Panc1 (cell line): ENCODE measurements at regions not wholly inside any gene's neighbourhood (a gene's known extent, or its start where the extent isn't known, plus 50 kb on each side); places are given as distances from the start of the nearest gene placed in this dataset.

Source experiments
- POLR2AphosphoS5 ChIP-seq: IDR thresholded peaks from 2 replicates; pipeline ENCODE4 v1.6.1; 2012; ENCODE audit warnings: mild to moderate bottlenecking, low read depth, low read length, moderate library complexity
- SIN3A ChIP-seq: IDR thresholded peaks from 2 replicates; pipeline ENCODE4 v1.6.1; 2012; ENCODE audit warnings: low read depth, mild to moderate bottlenecking, low read length, moderate library complexity, borderline replicate concordance; ENCODE audit not compliant: insufficient read depth
- TCF7L2 ChIP-seq: IDR thresholded peaks from 2 replicates; pipeline ENCODE4 v1.6.1; 2011; ENCODE audit warnings: mild to moderate bottlenecking, low read depth, low read length, inconsistent platforms
- TF ChIP-seq, protein P1 (sequence below): fragments of 450-650 bp; IDR thresholded peaks from 2 replicates; pipeline ENCODE4 v1.5.1; 2017; ENCODE audit warnings: mild to moderate bottlenecking
- TF ChIP-seq, protein P2 (sequence below), 2 experiments: IDR thresholded peaks; 2 replicates each; pipeline ENCODE4 v1.6.1; 2011 to 2012; ENCODE audit warnings: low read depth in 2 of 2, control low read depth in 1 of 2, low read length in 1 of 2, mild to moderate bottlenecking in 1 of 2, moderate library complexity in 1 of 2; ENCODE audit not compliant: insufficient read depth in 1 of 2

DNA sequence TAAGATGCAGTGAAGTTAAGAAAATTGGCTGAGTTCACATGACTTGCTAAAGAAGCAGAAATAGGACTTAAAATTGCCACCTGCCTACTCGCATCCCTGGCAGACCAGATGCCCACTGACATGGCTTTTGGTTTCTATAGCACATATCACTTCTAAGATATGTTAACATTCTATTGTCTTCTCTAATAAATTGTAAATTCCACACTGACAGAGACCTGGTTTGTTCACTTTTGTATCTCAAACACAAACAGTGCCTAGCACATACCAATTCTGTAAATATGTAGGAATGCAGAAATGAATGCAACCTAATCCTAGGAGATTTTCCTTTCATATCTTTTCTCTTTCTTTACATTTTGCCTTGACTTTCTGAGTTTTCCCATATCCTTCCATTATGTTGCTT, 1047.6 kb downstream of the AACS start:
- TF ChIP-seq, protein P1, sequence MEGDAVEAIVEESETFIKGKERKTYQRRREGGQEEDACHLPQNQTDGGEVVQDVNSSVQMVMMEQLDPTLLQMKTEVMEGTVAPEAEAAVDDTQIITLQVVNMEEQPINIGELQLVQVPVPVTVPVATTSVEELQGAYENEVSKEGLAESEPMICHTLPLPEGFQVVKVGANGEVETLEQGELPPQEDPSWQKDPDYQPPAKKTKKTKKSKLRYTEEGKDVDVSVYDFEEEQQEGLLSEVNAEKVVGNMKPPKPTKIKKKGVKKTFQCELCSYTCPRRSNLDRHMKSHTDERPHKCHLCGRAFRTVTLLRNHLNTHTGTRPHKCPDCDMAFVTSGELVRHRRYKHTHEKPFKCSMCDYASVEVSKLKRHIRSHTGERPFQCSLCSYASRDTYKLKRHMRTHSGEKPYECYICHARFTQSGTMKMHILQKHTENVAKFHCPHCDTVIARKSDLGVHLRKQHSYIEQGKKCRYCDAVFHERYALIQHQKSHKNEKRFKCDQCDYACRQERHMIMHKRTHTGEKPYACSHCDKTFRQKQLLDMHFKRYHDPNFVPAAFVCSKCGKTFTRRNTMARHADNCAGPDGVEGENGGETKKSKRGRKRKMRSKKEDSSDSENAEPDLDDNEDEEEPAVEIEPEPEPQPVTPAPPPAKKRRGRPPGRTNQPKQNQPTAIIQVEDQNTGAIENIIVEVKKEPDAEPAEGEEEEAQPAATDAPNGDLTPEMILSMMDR = no peak
- no peak for TF ChIP-seq POLR2AphosphoS5
- TF ChIP-seq, protein P2, sequence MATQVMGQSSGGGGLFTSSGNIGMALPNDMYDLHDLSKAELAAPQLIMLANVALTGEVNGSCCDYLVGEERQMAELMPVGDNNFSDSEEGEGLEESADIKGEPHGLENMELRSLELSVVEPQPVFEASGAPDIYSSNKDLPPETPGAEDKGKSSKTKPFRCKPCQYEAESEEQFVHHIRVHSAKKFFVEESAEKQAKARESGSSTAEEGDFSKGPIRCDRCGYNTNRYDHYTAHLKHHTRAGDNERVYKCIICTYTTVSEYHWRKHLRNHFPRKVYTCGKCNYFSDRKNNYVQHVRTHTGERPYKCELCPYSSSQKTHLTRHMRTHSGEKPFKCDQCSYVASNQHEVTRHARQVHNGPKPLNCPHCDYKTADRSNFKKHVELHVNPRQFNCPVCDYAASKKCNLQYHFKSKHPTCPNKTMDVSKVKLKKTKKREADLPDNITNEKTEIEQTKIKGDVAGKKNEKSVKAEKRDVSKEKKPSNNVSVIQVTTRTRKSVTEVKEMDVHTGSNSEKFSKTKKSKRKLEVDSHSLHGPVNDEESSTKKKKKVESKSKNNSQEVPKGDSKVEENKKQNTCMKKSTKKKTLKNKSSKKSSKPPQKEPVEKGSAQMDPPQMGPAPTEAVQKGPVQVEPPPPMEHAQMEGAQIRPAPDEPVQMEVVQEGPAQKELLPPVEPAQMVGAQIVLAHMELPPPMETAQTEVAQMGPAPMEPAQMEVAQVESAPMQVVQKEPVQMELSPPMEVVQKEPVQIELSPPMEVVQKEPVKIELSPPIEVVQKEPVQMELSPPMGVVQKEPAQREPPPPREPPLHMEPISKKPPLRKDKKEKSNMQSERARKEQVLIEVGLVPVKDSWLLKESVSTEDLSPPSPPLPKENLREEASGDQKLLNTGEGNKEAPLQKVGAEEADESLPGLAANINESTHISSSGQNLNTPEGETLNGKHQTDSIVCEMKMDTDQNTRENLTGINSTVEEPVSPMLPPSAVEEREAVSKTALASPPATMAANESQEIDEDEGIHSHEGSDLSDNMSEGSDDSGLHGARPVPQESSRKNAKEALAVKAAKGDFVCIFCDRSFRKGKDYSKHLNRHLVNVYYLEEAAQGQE (IDR thresholded peaks at IDR 0.05; ENCODE audit: insufficient read depth in 1 of 2, low read depth in 2 of 2, low read length in 1 of 2) = no peak
- TF ChIP-seq TCF7L2 = no peak
- TF ChIP-seq SIN3A = no peak
